MCF 10A (cell line): ENCODE measurements at regions not wholly inside any gene's neighbourhood (a gene's known extent, or its start where the extent isn't known, plus 50 kb on each side); places are given as distances from the start of the nearest gene placed in this dataset.

Experiments used
- BruUV-seq: library from RNA; stranded (reverse); fragments of 400-500 nt; replicated peaks from 2 replicates; lab custom pipeline; 2021; lab: Mats Ljungman, UMichigan
- CTCF ChIA-PET: fragments of 300-600 bp; sonication (Branson Sonifier 250); formaldehyde crosslinking; extraction: SDS; loops from one replicate; lab custom pipeline; 2021; ENCODE audit warnings: antibody characterized with exemption, inconsistent platforms; lab: Yijun Ruan, JAX
- POLR2A ChIA-PET: fragments of 300-600, 350-650 bp; sonication (Branson Sonifier 250); formaldehyde crosslinking; extraction: SDS; loops from one replicate; lab custom pipeline; 2020; ENCODE audit warnings: antibody characterized with exemption, inconsistent platforms; lab: Yijun Ruan, JAX
- DNase-seq: peaks from one replicate; pipeline ENCODE4 v3.0.0-alpha.2; 2018; ENCODE audit not compliant: unreplicated experiment
- H3K27ac Mint-ChIP-seq: one replicate; pipeline ENCODE4 v1.8.0; 2022; ENCODE audit warnings: mild to moderate bottlenecking, low read depth, mixed read lengths; ENCODE audit not compliant: unreplicated experiment
- H3K27me3 Mint-ChIP-seq: one replicate; pipeline ENCODE4 v1.8.0; 2022; ENCODE audit warnings: mixed read lengths; ENCODE audit not compliant: insufficient read depth, unreplicated experiment
- H3K36me3 Mint-ChIP-seq: one replicate; pipeline ENCODE4 v1.8.0; 2022; ENCODE audit warnings: mild to moderate bottlenecking, moderate library complexity, mixed read lengths; ENCODE audit not compliant: insufficient read depth, unreplicated experiment
- H3K4me1 Mint-ChIP-seq: one replicate; pipeline ENCODE4 v1.8.0; 2022; ENCODE audit warnings: mixed read lengths; ENCODE audit not compliant: insufficient read depth, unreplicated experiment
- H3K4me3 Mint-ChIP-seq: one replicate; pipeline ENCODE4 v1.8.0; 2022; ENCODE audit warnings: mild to moderate bottlenecking, moderate library complexity, mixed read lengths; ENCODE audit not compliant: unreplicated experiment
- H3K9me3 Mint-ChIP-seq: one replicate; pipeline ENCODE4 v1.8.0; 2022; ENCODE audit warnings: mixed read lengths; ENCODE audit not compliant: unreplicated experiment
- CTCF ChIP-seq: fragments of 200-600 bp; IDR thresholded peaks from one replicate; pipeline ENCODE4 v1.8.0; 2022; ENCODE audit warnings: antibody characterized with exemption, mild to moderate bottlenecking; ENCODE audit not compliant: unreplicated experiment
- intact Hi-C: fragments of 100-400 bp; cut with micrococcal nuclease; formaldehyde crosslinking; loops from 2 replicates; pipeline ENCODE4 v1.14.1; 2022

GRCh38 chr14:98114946-98115345 is 1157.1 kb downstream of the BCL11B start:
- no peak for DNase-seq
- ChIA-PET POLR2A (no interaction called here), CTCF (interaction anchor here (0.6 kb wide), 1 partner anchor 119 kb away, joined by 5 read pairs; no protein-coding TSS in a partner anchor)
- Mint-ChIP-seq H3K9me3 (no peaks in the 10 kb centered on the region), H3K27me3 (no peaks in the 10 kb centered on the region), H3K27ac (peak overlapping the region; percentile 52), H3K4me3 (no peak overlapping the region), H3K4me1 (peaks cover 14% of the 10 kb centered on the region), H3K36me3 (no peaks in the 10 kb centered on the region)
- TF ChIP-seq CTCF: no peak
- intact Hi-C loops: no loop called here
- no TSS peak for BruUV-seq

GRCh38 chr14:98118749-98119148 is 1153.2 kb downstream of the BCL11B start:
- ChIA-PET POLR2A (no interaction called here), CTCF (interaction anchor here (0.5 to 0.7 kb wide), 2 partner anchors 423 to 942 kb away, joined by 3 to 4 read pairs; no protein-coding TSS in a partner anchor)
- Mint-ChIP-seq H3K36me3 (no peaks in the 10 kb centered on the region), H3K27me3 (no peaks in the 10 kb centered on the region), H3K4me1 (peaks cover 18% of the 10 kb centered on the region), H3K4me3 (no peak overlapping the region), H3K27ac (no peak overlapping the region), H3K9me3 (no peaks in the 10 kb centered on the region)
- no peak for DNase-seq
- BruUV-seq: no TSS peak
- TF ChIP-seq CTCF: no peak
- intact Hi-C loops: no loop called here

- POLR2A ChIA-PET: interaction anchor here (0.6 to 2.0 kb wide), 3 partner anchors 115 to 976 kb away, joined by 3 to 7 read pairs (median 3); no protein-coding TSS in a partner anchor
- no peak for DNase-seq
- Mint-ChIP-seq H3K4me1 (peaks cover 8% of the 10 kb centered on the region), H3K27me3 (no peaks in the 10 kb centered on the region), H3K4me3 (no peak overlapping the region), H3K27ac (no peak overlapping the region), H3K9me3 (no peaks in the 10 kb centered on the region), H3K36me3 (no peaks in the 10 kb centered on the region)
- no peak for TF ChIP-seq CTCF
- CTCF ChIA-PET: interaction anchor here (0.9 kb wide), 1 partner anchor 13 kb away, joined by 3 read pairs; no protein-coding TSS in a partner anchor
- BruUV-seq: no TSS peak
- intact Hi-C loops: no loop called here
Observed at GRCh38 chr14:98119739-98120138, 1152.3 kb downstream of the BCL11B start.

- Mint-ChIP-seq H3K4me1 (peaks cover 5% of the 10 kb centered on the region), H3K4me3 (no peak overlapping the region), H3K27me3 (no peaks in the 10 kb centered on the region), H3K27ac (no peak overlapping the region), H3K36me3 (no peaks in the 10 kb centered on the region), H3K9me3 (no peaks in the 10 kb centered on the region)
- no peak for TF ChIP-seq CTCF
- DNase-seq: peak; percentile 58
- ChIA-PET POLR2A (interaction anchor here (0.7 to 2.0 kb wide), 4 partner anchors 10 to 1730 kb away, joined by 3 to 7 read pairs (median 4); no protein-coding TSS in a partner anchor), CTCF (interaction anchor here (0.7 kb wide), 1 partner anchor 680 kb away, joined by 3 read pairs; no protein-coding TSS in a partner anchor)
- intact Hi-C loops: no loop called here
- BruUV-seq: no TSS peak
Observed at GRCh38 chr14:98120831-98121464, 1151.0 kb downstream of the BCL11B start.
